ENCODE measurements at regions not wholly inside any gene's neighbourhood (a gene's known extent, or its start where the extent isn't known, plus 50 kb on each side); places are given as distances from the start of the nearest gene placed in this dataset.
"Not testable (repeated sequence)": the region's sequence is repeated elsewhere in the genome, so short reads cannot be mapped to it uniquely, and the experiment has no call there.

- no peak for DNase-seq
These were observed 1491.9 kb downstream of the FAM181B start for GRCh38 chr11:81241672-81242275.

GRCh38 chr11:81237139-81237538 lies 1496.5 kb downstream of the FAM181B start:
- DNase-seq = no peak

- DNase-seq = not testable (repeated sequence)
These were observed 1506.3 kb downstream of the FAM181B start for GRCh38 chr11:81227409-81227808.

- DNase-seq = no peak
These were observed 1509.3 kb downstream of the FAM181B start for GRCh38 chr11:81224396-81224795.

GRCh38 chr11:81222491-81222890 lies 1511.2 kb downstream of the FAM181B start:
- DNase-seq = no peak

GRCh38 chr11:81220146-81220895 lies 1513.3 kb downstream of the FAM181B start:
- DNase-seq = no peak

GRCh38 chr11:81219661-81220060 lies 1514.0 kb downstream of the FAM181B start:
- DNase-seq = no peak

- DNase-seq = no peak
These were observed 1515.2 kb downstream of the FAM181B start for GRCh38 chr11:81218440-81218839.

GRCh38 chr11:81211050-81211449 lies 1522.6 kb downstream of the FAM181B start:
- no peak for DNase-seq

GRCh38 chr11:81207421-81208054 lies 1526.1 kb downstream of the FAM181B start:
- DNase-seq = no peak

- DNase-seq = no peak
These were observed 1529.8 kb downstream of the FAM181B start for GRCh38 chr11:81203876-81204275.

GRCh38 chr11:81197396-81197795 lies 1536.3 kb downstream of the FAM181B start:
- no peak for DNase-seq

- DNase-seq = no peak
These were observed 1541.1 kb downstream of the FAM181B start for GRCh38 chr11:81192516-81192915.

GRCh38 chr11:81190546-81190945 lies 1543.1 kb downstream of the FAM181B start:
- no peak for DNase-seq

GRCh38 chr11:81187033-81187432 lies 1546.6 kb downstream of the FAM181B start:
- DNase-seq = not testable (repeated sequence)

GRCh38 chr11:81174646-81175330 lies 1558.9 kb downstream of the FAM181B start:
- DNase-seq = no peak

- no peak for DNase-seq
These were observed 1568.5 kb downstream of the FAM181B start for GRCh38 chr11:81165164-81165563.

- DNase-seq = no peak
These were observed 1573.8 kb downstream of the FAM181B start for GRCh38 chr11:81159900-81160299.

GRCh38 chr11:81135570-81135969 lies 1598.1 kb downstream of the FAM181B start:
- no peak for DNase-seq

- DNase-seq = no peak
These were observed 1604.0 kb downstream of the FAM181B start for GRCh38 chr11:81129618-81130017.

GRCh38 chr11:81112718-81113117 lies 1620.9 kb downstream of the FAM181B start:
- no peak for DNase-seq

- DNase-seq = no peak
These were observed 1629.6 kb downstream of the FAM181B start for GRCh38 chr11:81104051-81104450.

- DNase-seq = no peak
These were observed 1635.2 kb downstream of the FAM181B start for GRCh38 chr11:81098471-81098870.

GRCh38 chr11:81092522-81092921 lies 1641.1 kb downstream of the FAM181B start:
- DNase-seq = no peak

Measured in activated effector memory CD4-positive, alpha-beta T cell treated with anti-CD3 and anti-CD28 coated beads, Interleukin-2, amount 50 U/mL, for 16 hours (primary cell).